DND-41 (cell line): ENCODE measurements at regions not wholly inside any gene's neighbourhood (a gene's known extent, or its start where the extent isn't known, plus 50 kb on each side); places are given as distances from the start of the nearest gene placed in this dataset.
"Not testable (repeated sequence)": the region's sequence is repeated elsewhere in the genome, so short reads cannot be mapped to it uniquely, and the experiment has no call there.

Experiments
- EZH2 ChIP-seq: IDR thresholded peaks from 3 replicates; pipeline ENCODE4 v1.6.1; 2012; ENCODE audit warnings: borderline replicate concordance, low read depth, mild to moderate bottlenecking, moderate library complexity, low read length, inconsistent platforms; ENCODE audit not compliant: severe bottlenecking
- TF ChIP-seq, protein P1 (sequence below): IDR thresholded peaks from 2 replicates; pipeline ENCODE4 v1.5.1; 2012; ENCODE audit warnings: borderline replicate concordance, low read length, moderate library complexity, mild to moderate bottlenecking; ENCODE audit not compliant: poor library complexity, severe bottlenecking; ENCODE audit errors: extremely low read depth

DNA sequence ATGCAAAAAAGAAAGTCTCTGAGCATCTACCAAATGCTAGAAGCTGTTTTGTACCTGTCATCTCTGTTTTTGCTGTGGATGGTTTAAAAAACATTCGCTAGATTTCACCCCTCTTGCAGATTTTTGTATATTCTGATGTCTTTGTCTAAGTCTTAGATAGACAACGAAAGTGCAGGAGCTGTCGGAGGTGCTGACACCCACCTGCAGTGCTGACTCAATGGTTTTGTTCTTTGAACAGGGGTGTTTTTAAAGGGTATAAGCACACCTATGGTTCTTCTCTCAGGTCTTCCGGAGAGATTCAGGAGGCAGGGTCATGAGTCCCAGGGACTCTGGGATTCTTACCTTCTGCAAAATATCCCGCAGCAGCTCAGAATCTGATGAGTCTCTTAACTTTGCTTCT lies 231.7 kb upstream of the FRG2C start:
- TF ChIP-seq, protein P1, sequence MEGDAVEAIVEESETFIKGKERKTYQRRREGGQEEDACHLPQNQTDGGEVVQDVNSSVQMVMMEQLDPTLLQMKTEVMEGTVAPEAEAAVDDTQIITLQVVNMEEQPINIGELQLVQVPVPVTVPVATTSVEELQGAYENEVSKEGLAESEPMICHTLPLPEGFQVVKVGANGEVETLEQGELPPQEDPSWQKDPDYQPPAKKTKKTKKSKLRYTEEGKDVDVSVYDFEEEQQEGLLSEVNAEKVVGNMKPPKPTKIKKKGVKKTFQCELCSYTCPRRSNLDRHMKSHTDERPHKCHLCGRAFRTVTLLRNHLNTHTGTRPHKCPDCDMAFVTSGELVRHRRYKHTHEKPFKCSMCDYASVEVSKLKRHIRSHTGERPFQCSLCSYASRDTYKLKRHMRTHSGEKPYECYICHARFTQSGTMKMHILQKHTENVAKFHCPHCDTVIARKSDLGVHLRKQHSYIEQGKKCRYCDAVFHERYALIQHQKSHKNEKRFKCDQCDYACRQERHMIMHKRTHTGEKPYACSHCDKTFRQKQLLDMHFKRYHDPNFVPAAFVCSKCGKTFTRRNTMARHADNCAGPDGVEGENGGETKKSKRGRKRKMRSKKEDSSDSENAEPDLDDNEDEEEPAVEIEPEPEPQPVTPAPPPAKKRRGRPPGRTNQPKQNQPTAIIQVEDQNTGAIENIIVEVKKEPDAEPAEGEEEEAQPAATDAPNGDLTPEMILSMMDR, result not testable (repeated sequence)
- not testable (repeated sequence) for TF ChIP-seq EZH2
